ENCODE measurements at regions not wholly inside any gene's neighbourhood (a gene's known extent, or its start where the extent isn't known, plus 50 kb on each side); places are given as distances from the start of the nearest gene placed in this dataset.

- no peak overlapping the region for H3K4me3 Mint-ChIP-seq
- H3K4me1 ChIP-seq (ENCODE audit: insufficient read depth, low read length) = no peaks in the 10 kb centered on the region
- H3K27me3 Mint-ChIP-seq = no peaks in the 10 kb centered on the region
- no peak for DNase-seq
- POLR2A ChIA-PET (ENCODE audit: partially characterized antibody) = no interaction called here
- CTCF ChIA-PET (ENCODE audit: partially characterized antibody) = no interaction called here
- no peaks in the 10 kb centered on the region for H3K27me3 ChIP-seq (ENCODE audit: insufficient read depth, low read length)
- H3K9me3 ChIP-seq (ENCODE audit: control insufficient read depth in 1 of 2, low read length in 2 of 2) = no peaks in the 10 kb centered on the region
- no peak overlapping the region for H3K4me3 ChIP-seq (ENCODE audit: low read length in 2 of 2)
- no peaks in the 10 kb centered on the region for H3K36me3 Mint-ChIP-seq
- H3K4me1 Mint-ChIP-seq = peaks cover 0 to 4% (median 0%) of the 10 kb centered on the region in 4 donors
- intact Hi-C loops (cut with micrococcal nuclease) = no loop called here
- H3K27ac Mint-ChIP-seq = no peak overlapping the region
- H3K36me3 ChIP-seq (ENCODE audit: insufficient read depth, low read length) = no peaks in the 10 kb centered on the region
- no peak overlapping the region for H3K27ac ChIP-seq (ENCODE audit: low read depth, low read length)
- peaks cover 2 to 17% (median 9%) of the 10 kb centered on the region in 8 donors for H3K9me3 Mint-ChIP-seq
Measured at GRCh38 chr3:104906001-104906639, 460.6 kb upstream of the ALCAM start.

GRCh38 chr3:104907507-104907906 is 459.2 kb upstream of the ALCAM start:
- no peak for DNase-seq
- POLR2A ChIA-PET (ENCODE audit: partially characterized antibody) = no interaction called here
- Histone ChIP-seq H3K27me3 (ENCODE audit: insufficient read depth, low read length) (no peaks in the 10 kb centered on the region), H3K36me3 (ENCODE audit: insufficient read depth, low read length) (no peaks in the 10 kb centered on the region), H3K27ac (ENCODE audit: low read depth, low read length) (no peak overlapping the region), H3K4me3 (ENCODE audit: low read length in 2 of 2) (no peak overlapping the region), H3K9me3 (ENCODE audit: control insufficient read depth in 1 of 2, low read length in 2 of 2) (no peaks in the 10 kb centered on the region), H3K4me1 (ENCODE audit: insufficient read depth, low read length) (no peaks in the 10 kb centered on the region)
- intact Hi-C loops (cut with micrococcal nuclease) = no loop called here
- H3K4me3 Mint-ChIP-seq = no peak overlapping the region
- H3K9me3 Mint-ChIP-seq = peaks cover 2 to 13% (median 9%) of the 10 kb centered on the region in 8 donors
- H3K4me1 Mint-ChIP-seq = peaks cover 0 to 4% (median 0%) of the 10 kb centered on the region in 4 donors
- H3K27me3 Mint-ChIP-seq = no peaks in the 10 kb centered on the region
- CTCF ChIA-PET (ENCODE audit: partially characterized antibody) = no interaction called here
- no peaks in the 10 kb centered on the region for H3K36me3 Mint-ChIP-seq
- no peak overlapping the region for H3K27ac Mint-ChIP-seq

- no peaks in the 10 kb centered on the region for H3K4me1 ChIP-seq (ENCODE audit: insufficient read depth, low read length)
- Mint-ChIP-seq H3K27ac (no peak overlapping the region), H3K36me3 (no peaks in the 10 kb centered on the region), H3K4me3 (no peak overlapping the region), H3K4me1 (peaks cover 0 to 4% (median 0%) of the 10 kb centered on the region in 4 donors), H3K27me3 (no peaks in the 10 kb centered on the region), H3K9me3 (peaks cover 0 to 8% (median 4%) of the 10 kb centered on the region in 8 donors)
- POLR2A ChIA-PET (ENCODE audit: partially characterized antibody) = no interaction called here
- intact Hi-C loops (cut with micrococcal nuclease) = no loop called here
- no peaks in the 10 kb centered on the region for H3K36me3 ChIP-seq (ENCODE audit: insufficient read depth, low read length)
- no peak overlapping the region for H3K27ac ChIP-seq (ENCODE audit: low read depth, low read length)
- H3K9me3 ChIP-seq (ENCODE audit: control insufficient read depth in 1 of 2, low read length in 2 of 2) = no peaks in the 10 kb centered on the region
- H3K27me3 ChIP-seq (ENCODE audit: insufficient read depth, low read length) = no peaks in the 10 kb centered on the region
- DNase-seq = no peak
- CTCF ChIA-PET (ENCODE audit: partially characterized antibody) = no interaction called here
- H3K4me3 ChIP-seq (ENCODE audit: low read length in 2 of 2) = no peak overlapping the region
Measured at GRCh38 chr3:104908761-104909160, 457.9 kb upstream of the ALCAM start.

GRCh38 chr3:104909198-104909597 is 457.5 kb upstream of the ALCAM start:
- ChIA-PET POLR2A (ENCODE audit: partially characterized antibody) (no interaction called here), CTCF (ENCODE audit: partially characterized antibody) (no interaction called here)
- H3K27me3 ChIP-seq (ENCODE audit: insufficient read depth, low read length) = no peaks in the 10 kb centered on the region
- intact Hi-C loops (cut with micrococcal nuclease) = no loop called here
- H3K9me3 Mint-ChIP-seq = peaks cover 0 to 8% (median 4%) of the 10 kb centered on the region in 8 donors
- DNase-seq = no peak
- peaks cover 0 to 4% (median 0%) of the 10 kb centered on the region in 4 donors for H3K4me1 Mint-ChIP-seq
- H3K4me1 ChIP-seq (ENCODE audit: insufficient read depth, low read length) = no peaks in the 10 kb centered on the region
- H3K27ac Mint-ChIP-seq = no peak overlapping the region
- no peak overlapping the region for H3K4me3 Mint-ChIP-seq
- H3K36me3 Mint-ChIP-seq = no peaks in the 10 kb centered on the region
- H3K9me3 ChIP-seq (ENCODE audit: control insufficient read depth in 1 of 2, low read length in 2 of 2) = no peaks in the 10 kb centered on the region
- H3K27me3 Mint-ChIP-seq = no peaks in the 10 kb centered on the region
- no peak overlapping the region for H3K27ac ChIP-seq (ENCODE audit: low read depth, low read length)
- H3K36me3 ChIP-seq (ENCODE audit: insufficient read depth, low read length) = no peaks in the 10 kb centered on the region
- no peak overlapping the region for H3K4me3 ChIP-seq (ENCODE audit: low read length in 2 of 2)

GRCh38 chr3:104909721-104910120 is 457.0 kb upstream of the ALCAM start:
- H3K27me3 ChIP-seq (ENCODE audit: insufficient read depth, low read length) = no peaks in the 10 kb centered on the region
- H3K9me3 ChIP-seq (ENCODE audit: control insufficient read depth in 1 of 2, low read length in 2 of 2) = no peaks in the 10 kb centered on the region
- H3K4me1 ChIP-seq (ENCODE audit: insufficient read depth, low read length) = no peaks in the 10 kb centered on the region
- ChIA-PET CTCF (ENCODE audit: partially characterized antibody) (no interaction called here), POLR2A (ENCODE audit: partially characterized antibody) (no interaction called here)
- no peak for DNase-seq
- H3K4me1 Mint-ChIP-seq = peaks cover 0 to 4% (median 0%) of the 10 kb centered on the region in 4 donors
- no peak overlapping the region for H3K27ac ChIP-seq (ENCODE audit: low read depth, low read length)
- peaks cover 0 to 5% (median under 1%) of the 10 kb centered on the region in 8 donors for H3K9me3 Mint-ChIP-seq
- H3K36me3 ChIP-seq (ENCODE audit: insufficient read depth, low read length) = no peaks in the 10 kb centered on the region
- no peak overlapping the region for H3K27ac Mint-ChIP-seq
- no peak overlapping the region for H3K4me3 Mint-ChIP-seq
- intact Hi-C loops (cut with micrococcal nuclease) = no loop called here
- no peak overlapping the region for H3K4me3 ChIP-seq (ENCODE audit: low read length in 2 of 2)
- H3K27me3 Mint-ChIP-seq = no peaks in the 10 kb centered on the region
- H3K36me3 Mint-ChIP-seq = no peaks in the 10 kb centered on the region

GRCh38 chr3:104911376-104911775 is 455.3 kb upstream of the ALCAM start:
- Mint-ChIP-seq H3K27ac (no peak overlapping the region), H3K4me3 (no peak overlapping the region)

GRCh38 chr3:104916971-104917370 is 449.7 kb upstream of the ALCAM start:
- intact Hi-C loops (cut with micrococcal nuclease) = no loop called here
- no peaks in the 10 kb centered on the region for H3K27me3 Mint-ChIP-seq
- CTCF ChIA-PET (ENCODE audit: partially characterized antibody) = no interaction called here
- POLR2A ChIA-PET (ENCODE audit: partially characterized antibody) = no interaction called here
- H3K4me1 ChIP-seq (ENCODE audit: insufficient read depth, low read length) = no peaks in the 10 kb centered on the region
- H3K27ac ChIP-seq (ENCODE audit: low read depth, low read length) = no peak overlapping the region
- no peak for DNase-seq
- H3K4me3 Mint-ChIP-seq = no peak overlapping the region
- no peaks in the 10 kb centered on the region for H3K36me3 ChIP-seq (ENCODE audit: insufficient read depth, low read length)
- H3K27ac Mint-ChIP-seq = no peak overlapping the region
- peaks cover 0 to 2% (median 0%) of the 10 kb centered on the region in 8 donors for H3K9me3 Mint-ChIP-seq
- no peaks in the 10 kb centered on the region for H3K9me3 ChIP-seq (ENCODE audit: control insufficient read depth in 1 of 2, low read length in 2 of 2)
- H3K27me3 ChIP-seq (ENCODE audit: insufficient read depth, low read length) = no peaks in the 10 kb centered on the region
- H3K4me1 Mint-ChIP-seq = no peaks in the 10 kb centered on the region
- H3K36me3 Mint-ChIP-seq = no peaks in the 10 kb centered on the region
- no peak overlapping the region for H3K4me3 ChIP-seq (ENCODE audit: low read length in 2 of 2)

More at GRCh38 chr3:104911376-104911775, 455.3 kb upstream of the ALCAM start:
- Histone ChIP-seq H3K27ac (ENCODE audit: low read depth, low read length) (no peak overlapping the region), H3K4me3 (ENCODE audit: low read length in 2 of 2) (no peak overlapping the region), H3K4me1 (ENCODE audit: insufficient read depth, low read length) (no peaks in the 10 kb centered on the region), H3K27me3 (ENCODE audit: insufficient read depth, low read length) (no peaks in the 10 kb centered on the region), H3K36me3 (ENCODE audit: insufficient read depth, low read length) (no peaks in the 10 kb centered on the region), H3K9me3 (ENCODE audit: control insufficient read depth in 1 of 2, low read length in 2 of 2) (no peaks in the 10 kb centered on the region)
- peaks cover 0 to 5% (median 0%) of the 10 kb centered on the region in 8 donors for H3K9me3 Mint-ChIP-seq
- no peaks in the 10 kb centered on the region for H3K27me3 Mint-ChIP-seq
- no peak for DNase-seq
- intact Hi-C loops (cut with micrococcal nuclease) = no loop called here
- ChIA-PET CTCF (ENCODE audit: partially characterized antibody) (no interaction called here), POLR2A (ENCODE audit: partially characterized antibody) (no interaction called here)
- peaks cover 0 to 4% (median 0%) of the 10 kb centered on the region in 4 donors for H3K4me1 Mint-ChIP-seq
- no peaks in the 10 kb centered on the region for H3K36me3 Mint-ChIP-seq

GRCh38 chr3:104920512-104920911 is 446.2 kb upstream of the ALCAM start:
- Mint-ChIP-seq H3K4me1 (no peaks in the 10 kb centered on the region), H3K9me3 (peaks cover 0 to 2% (median 0%) of the 10 kb centered on the region in 8 donors), H3K27me3 (no peaks in the 10 kb centered on the region), H3K36me3 (no peaks in the 10 kb centered on the region), H3K4me3 (no peak overlapping the region), H3K27ac (no peak overlapping the region)
- Histone ChIP-seq H3K27me3 (ENCODE audit: insufficient read depth, low read length) (no peaks in the 10 kb centered on the region), H3K4me1 (ENCODE audit: insufficient read depth, low read length) (no peaks in the 10 kb centered on the region), H3K9me3 (ENCODE audit: control insufficient read depth in 1 of 2, low read length in 2 of 2) (no peaks in the 10 kb centered on the region), H3K27ac (ENCODE audit: low read depth, low read length) (no peak overlapping the region), H3K36me3 (ENCODE audit: insufficient read depth, low read length) (no peaks in the 10 kb centered on the region), H3K4me3 (ENCODE audit: low read length in 2 of 2) (no peak overlapping the region)
- DNase-seq = no peak
- CTCF ChIA-PET (ENCODE audit: partially characterized antibody) = no interaction called here
- intact Hi-C loops (cut with micrococcal nuclease) = no loop called here
- POLR2A ChIA-PET (ENCODE audit: partially characterized antibody) = no interaction called here
